ENCODE measurements at regions not wholly inside any gene's neighbourhood (a gene's known extent, or its start where the extent isn't known, plus 50 kb on each side); places are given as distances from the start of the nearest gene placed in this dataset.

GRCh38 chr1:106049595-106049994 lies 1006.9 kb upstream of the PRMT6 start:
- no peaks in the 10 kb centered on the region for H3K27me3 ChIP-seq (ENCODE audit: control insufficient read depth, insufficient read depth, low read length)
- DNase-seq (ENCODE audit: low read depth) = no peak
- H3K36me3 ChIP-seq (ENCODE audit: control insufficient read depth, insufficient read depth, low read length) = no peaks in the 10 kb centered on the region
- H3K4me3 ChIP-seq (ENCODE audit: low read depth, low read length) = no peak overlapping the region
- TF ChIP-seq, protein P1, sequence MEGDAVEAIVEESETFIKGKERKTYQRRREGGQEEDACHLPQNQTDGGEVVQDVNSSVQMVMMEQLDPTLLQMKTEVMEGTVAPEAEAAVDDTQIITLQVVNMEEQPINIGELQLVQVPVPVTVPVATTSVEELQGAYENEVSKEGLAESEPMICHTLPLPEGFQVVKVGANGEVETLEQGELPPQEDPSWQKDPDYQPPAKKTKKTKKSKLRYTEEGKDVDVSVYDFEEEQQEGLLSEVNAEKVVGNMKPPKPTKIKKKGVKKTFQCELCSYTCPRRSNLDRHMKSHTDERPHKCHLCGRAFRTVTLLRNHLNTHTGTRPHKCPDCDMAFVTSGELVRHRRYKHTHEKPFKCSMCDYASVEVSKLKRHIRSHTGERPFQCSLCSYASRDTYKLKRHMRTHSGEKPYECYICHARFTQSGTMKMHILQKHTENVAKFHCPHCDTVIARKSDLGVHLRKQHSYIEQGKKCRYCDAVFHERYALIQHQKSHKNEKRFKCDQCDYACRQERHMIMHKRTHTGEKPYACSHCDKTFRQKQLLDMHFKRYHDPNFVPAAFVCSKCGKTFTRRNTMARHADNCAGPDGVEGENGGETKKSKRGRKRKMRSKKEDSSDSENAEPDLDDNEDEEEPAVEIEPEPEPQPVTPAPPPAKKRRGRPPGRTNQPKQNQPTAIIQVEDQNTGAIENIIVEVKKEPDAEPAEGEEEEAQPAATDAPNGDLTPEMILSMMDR (IDR thresholded peaks at IDR 0.05; ENCODE audit: insufficient read depth, low read length, poor library complexity, severe bottlenecking) = no peak

DNA sequence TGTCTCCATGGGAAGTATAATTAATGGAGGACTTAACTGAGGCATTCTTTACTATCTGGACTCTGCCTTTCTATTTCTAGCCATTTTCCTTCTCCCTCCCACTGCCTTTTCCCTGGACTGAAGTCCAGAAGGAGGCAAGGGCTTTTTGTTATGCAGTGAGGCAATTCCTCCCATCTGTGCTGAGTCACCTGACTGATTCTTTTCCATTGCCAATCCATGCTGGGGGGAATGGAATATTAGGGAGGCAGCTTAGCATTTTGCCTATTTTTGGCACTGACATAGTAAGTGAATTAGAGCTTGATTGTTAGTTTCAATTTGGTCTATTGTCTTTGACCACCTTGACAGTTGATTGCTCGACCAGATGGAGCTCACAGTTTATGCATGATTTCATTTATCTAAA lies 1000.6 kb upstream of the PRMT6 start:
- Histone ChIP-seq H3K27me3 (ENCODE audit: control insufficient read depth, insufficient read depth, low read length) (no peaks in the 10 kb centered on the region), H3K36me3 (ENCODE audit: control insufficient read depth, insufficient read depth, low read length) (no peaks in the 10 kb centered on the region), H3K4me3 (ENCODE audit: low read depth, low read length) (no peak overlapping the region)
- DNase-seq (ENCODE audit: low read depth) = no peak
- TF ChIP-seq, protein P1 (IDR thresholded peaks at IDR 0.05; ENCODE audit: insufficient read depth, low read length, poor library complexity, severe bottlenecking) = no peak

DNA sequence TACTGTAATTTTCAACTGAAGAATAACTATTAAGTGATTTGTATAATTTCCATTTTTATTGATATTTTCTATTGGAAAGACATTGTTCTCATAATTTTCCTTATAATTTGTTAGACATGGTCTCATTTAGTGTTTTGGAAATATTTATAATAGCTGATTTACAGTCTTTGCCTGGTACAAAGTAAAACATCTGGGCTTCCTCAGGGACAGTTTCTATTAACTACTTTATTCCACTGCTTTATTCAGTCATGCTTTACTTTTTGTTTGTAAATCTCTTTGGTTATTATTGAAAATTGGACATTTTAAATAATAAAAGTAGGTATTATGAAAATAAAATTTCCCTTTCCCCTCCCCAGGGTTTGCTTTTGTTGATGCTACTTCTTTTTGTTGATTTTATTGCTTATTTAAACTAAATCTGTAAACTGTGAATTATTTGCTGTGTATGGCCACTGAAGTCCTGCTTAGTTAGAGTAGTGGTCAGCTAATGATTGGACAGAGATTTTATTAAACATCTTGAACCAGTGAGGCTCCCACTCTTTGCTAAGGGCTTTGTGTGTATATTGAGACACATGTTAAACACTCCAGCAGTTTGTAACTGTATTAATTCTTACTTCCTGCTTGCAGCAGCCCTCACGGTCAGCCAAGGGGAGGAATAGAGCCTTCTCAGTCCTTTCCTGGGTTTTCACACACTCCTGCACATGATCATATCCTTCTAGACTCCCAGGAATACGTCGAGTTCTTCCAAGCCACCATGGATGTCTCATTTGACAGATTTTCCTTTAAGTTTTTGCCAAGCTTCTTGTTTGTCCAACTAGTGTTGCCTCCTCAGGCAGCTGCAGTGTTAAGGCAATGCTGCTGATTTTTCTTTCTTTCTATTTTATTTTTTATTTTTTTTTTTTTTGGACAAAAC lies 994.6 kb upstream of the PRMT6 start:
- Histone ChIP-seq H3K36me3 (ENCODE audit: control insufficient read depth, insufficient read depth, low read length) (no peaks in the 10 kb centered on the region), H3K4me3 (ENCODE audit: low read depth, low read length) (no peak overlapping the region), H3K27me3 (ENCODE audit: control insufficient read depth, insufficient read depth, low read length) (no peaks in the 10 kb centered on the region)
- TF ChIP-seq, protein P1 (IDR thresholded peaks at IDR 0.05; ENCODE audit: insufficient read depth, low read length, poor library complexity, severe bottlenecking) = no peak
- no peak for DNase-seq (ENCODE audit: low read depth)

DNA sequence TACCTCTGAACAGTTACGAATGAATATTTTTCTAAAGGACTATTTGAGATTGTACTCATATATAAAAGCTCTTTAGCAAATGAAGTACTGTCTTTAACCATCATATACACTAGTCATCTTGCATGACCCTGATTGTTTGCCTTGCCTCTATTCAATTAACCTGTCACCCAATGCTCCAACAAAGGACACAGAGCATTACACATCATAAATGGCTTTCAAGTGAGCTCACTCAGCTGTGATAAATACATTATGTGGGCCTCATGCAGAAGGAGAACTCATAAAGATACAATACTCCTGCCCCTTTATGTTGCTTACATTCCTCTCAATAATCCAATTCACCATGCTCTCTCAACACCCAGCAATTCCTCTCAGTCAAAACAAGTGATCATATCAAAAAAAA lies 993.0 kb upstream of the PRMT6 start:
- DNase-seq (ENCODE audit: low read depth) = no peak
- TF ChIP-seq, protein P1 (IDR thresholded peaks at IDR 0.05; ENCODE audit: insufficient read depth, low read length, poor library complexity, severe bottlenecking) = no peak
- H3K27me3 ChIP-seq (ENCODE audit: control insufficient read depth, insufficient read depth, low read length) = no peaks in the 10 kb centered on the region
- H3K36me3 ChIP-seq (ENCODE audit: control insufficient read depth, insufficient read depth, low read length) = no peaks in the 10 kb centered on the region
- H3K4me3 ChIP-seq (ENCODE audit: low read depth, low read length) = no peak overlapping the region

GRCh38 chr1:106072909-106073600 lies 983.4 kb upstream of the PRMT6 start:
- Histone ChIP-seq H3K4me3 (ENCODE audit: low read depth, low read length) (no peak overlapping the region), H3K36me3 (ENCODE audit: control insufficient read depth, insufficient read depth, low read length) (no peaks in the 10 kb centered on the region), H3K27me3 (ENCODE audit: control insufficient read depth, insufficient read depth, low read length) (no peaks in the 10 kb centered on the region)
- TF ChIP-seq, protein P1 (IDR thresholded peaks at IDR 0.05; ENCODE audit: insufficient read depth, low read length, poor library complexity, severe bottlenecking) = no peak
- no peak for DNase-seq (ENCODE audit: low read depth)
